GM19438 (cell line): ENCODE measurements at regions not wholly inside any gene's neighbourhood (a gene's known extent, or its start where the extent isn't known, plus 50 kb on each side); places are given as distances from the start of the nearest gene placed in this dataset.

Source experiments
- ATAC-seq: cut with Tn5 transposase; IDR thresholded peaks from one replicate; pipeline ENCODE4 v1.9.1; 2021; ENCODE audit warnings: low read depth; ENCODE audit not compliant: unreplicated experiment

GRCh38 chr6:44500074-44500473 lies 112.6 kb downstream of the CDC5L start:
- no peak for ATAC-seq

- ATAC-seq = no peak
These were observed 116.0 kb downstream of the CDC5L start for GRCh38 chr6:44503471-44503870.

GRCh38 chr6:44504301-44504791 lies 116.8 kb downstream of the CDC5L start:
- ATAC-seq = no peak

- ATAC-seq = no peak
These were observed 118.2 kb downstream of the CDC5L start for GRCh38 chr6:44505751-44506150.

- no peak for ATAC-seq
These were observed 119.5 kb downstream of the CDC5L start for GRCh38 chr6:44507014-44507413.

- no peak for ATAC-seq
These were observed 121.1 kb downstream of the CDC5L start for GRCh38 chr6:44508646-44509045.

GRCh38 chr6:44511126-44511525 lies 123.6 kb downstream of the CDC5L start:
- no peak for ATAC-seq

GRCh38 chr6:44512868-44513741 lies 125.6 kb downstream of the CDC5L start:
- ATAC-seq = no peak

- no peak for ATAC-seq
These were observed 126.6 kb downstream of the CDC5L start for GRCh38 chr6:44514085-44514484.

GRCh38 chr6:44514576-44515193 lies 127.2 kb downstream of the CDC5L start:
- no peak for ATAC-seq

- ATAC-seq = no peak
These were observed 135.4 kb downstream of the CDC5L start for GRCh38 chr6:44522871-44523270.

GRCh38 chr6:44524476-44525227 lies 137.1 kb downstream of the CDC5L start:
- no peak for ATAC-seq

GRCh38 chr6:44525761-44526351 lies 138.3 kb downstream of the CDC5L start:
- no peak for ATAC-seq

- ATAC-seq = no peak
These were observed 139.7 kb downstream of the CDC5L start for GRCh38 chr6:44527181-44527580.

GRCh38 chr6:44527583-44528369 lies 140.3 kb downstream of the CDC5L start:
- ATAC-seq = no peak

GRCh38 chr6:44528370-44528644 lies 140.8 kb downstream of the CDC5L start:
- ATAC-seq = no peak

GRCh38 chr6:44528716-44529115 lies 141.2 kb downstream of the CDC5L start:
- no peak for ATAC-seq

- no peak for ATAC-seq
These were observed 141.8 kb downstream of the CDC5L start for GRCh38 chr6:44529146-44529905.

GRCh38 chr6:44530209-44530909 lies 142.9 kb downstream of the CDC5L start:
- ATAC-seq = no peak
